ENCODE measurements at regions not wholly inside any gene's neighbourhood (a gene's known extent, or its start where the extent isn't known, plus 50 kb on each side); places are given as distances from the start of the nearest gene placed in this dataset.
"Not testable (repeated sequence)": the region's sequence is repeated elsewhere in the genome, so short reads cannot be mapped to it uniquely, and the experiment has no call there.

- peak; percentile 71 for DNase-seq
These were observed 260.8 kb downstream of the RASSF9 start for GRCh38 chr12:85575120-85576096.

- DNase-seq, result no peak
These were observed 255.5 kb downstream of the RASSF9 start for GRCh38 chr12:85580562-85581168.

- DNase-seq, result no peak
These were observed 249.1 kb downstream of the RASSF9 start for GRCh38 chr12:85587158-85587557.

- DNase-seq, result no peak
These were observed 248.0 kb downstream of the RASSF9 start for GRCh38 chr12:85588221-85588620.

- DNase-seq, result no peak
These were observed 235.4 kb downstream of the RASSF9 start for GRCh38 chr12:85600841-85601240.

GRCh38 chr12:85603556-85603955 lies 232.7 kb downstream of the RASSF9 start:
- no peak for DNase-seq

- no peak for DNase-seq
These were observed 229.8 kb downstream of the RASSF9 start for GRCh38 chr12:85606455-85606854.

GRCh38 chr12:85609778-85610177 lies 226.4 kb downstream of the RASSF9 start:
- no peak for DNase-seq

- DNase-seq, result no peak
These were observed 226.0 kb downstream of the RASSF9 start for GRCh38 chr12:85610194-85610593.

- DNase-seq, result no peak
These were observed 220.0 kb downstream of the RASSF9 start for GRCh38 chr12:85616201-85616600.

GRCh38 chr12:85617307-85618091 lies 218.7 kb downstream of the RASSF9 start:
- no peak for DNase-seq

GRCh38 chr12:85621041-85621440 lies 215.2 kb downstream of the RASSF9 start:
- DNase-seq, result no peak

GRCh38 chr12:85623763-85624162 lies 212.4 kb downstream of the RASSF9 start:
- DNase-seq, result no peak

GRCh38 chr12:85625467-85625866 lies 210.7 kb downstream of the RASSF9 start:
- DNase-seq, result no peak

GRCh38 chr12:85626001-85626783 lies 210.0 kb downstream of the RASSF9 start:
- DNase-seq, result no peak

GRCh38 chr12:85626784-85627171 lies 209.4 kb downstream of the RASSF9 start:
- no peak for DNase-seq

- DNase-seq, result no peak
These were observed 208.6 kb downstream of the RASSF9 start for GRCh38 chr12:85627584-85627983.

GRCh38 chr12:85628562-85628961 lies 207.6 kb downstream of the RASSF9 start:
- DNase-seq, result not testable (repeated sequence)

GRCh38 chr12:85630851-85631250 lies 205.4 kb downstream of the RASSF9 start:
- DNase-seq, result no peak

GRCh38 chr12:85632390-85632789 lies 203.8 kb downstream of the RASSF9 start:
- no peak for DNase-seq

GRCh38 chr12:85633491-85633890 lies 202.7 kb downstream of the RASSF9 start:
- DNase-seq, result no peak

GRCh38 chr12:85639834-85640233 lies 196.4 kb downstream of the RASSF9 start:
- no peak for DNase-seq

GRCh38 chr12:85641796-85642195 lies 194.4 kb downstream of the RASSF9 start:
- no peak for DNase-seq
